Endothelial cell (in vitro differentiated cells): ENCODE measurements at regions not wholly inside any gene's neighbourhood (a gene's known extent, or its start where the extent isn't known, plus 50 kb on each side); places are given as distances from the start of the nearest gene placed in this dataset.
"Not testable (repeated sequence)": the region's sequence is repeated elsewhere in the genome, so short reads cannot be mapped to it uniquely, and the experiment has no call there.

Source experiments
- DNase-seq: peaks from one replicate; pipeline ENCODE4 v3.0.0; 2021; ENCODE audit warnings: low spot score
- H3K27ac Mint-ChIP-seq: one replicate; pipeline ENCODE4 v1.8.0; 2021; ENCODE audit warnings: mixed read lengths, inconsistent platforms; ENCODE audit not compliant: unreplicated experiment
- H3K27me3 Mint-ChIP-seq: one replicate; pipeline ENCODE4 v1.8.0; 2021; ENCODE audit warnings: mild to moderate bottlenecking, moderate library complexity, mixed read lengths, inconsistent platforms; ENCODE audit not compliant: unreplicated experiment
- H3K36me3 Mint-ChIP-seq: one replicate; pipeline ENCODE4 v1.8.0; 2021; ENCODE audit warnings: mild to moderate bottlenecking, low read depth, mixed read lengths, inconsistent platforms; ENCODE audit not compliant: unreplicated experiment
- H3K4me1 Mint-ChIP-seq: one replicate; pipeline ENCODE4 v1.8.0; 2021; ENCODE audit warnings: mild to moderate bottlenecking, mixed read lengths, inconsistent platforms; ENCODE audit not compliant: unreplicated experiment
- H3K4me3 Mint-ChIP-seq: one replicate; pipeline ENCODE4 v1.8.0; 2021; ENCODE audit warnings: mild to moderate bottlenecking, mixed read lengths, inconsistent platforms; ENCODE audit not compliant: unreplicated experiment
- H3K9me3 Mint-ChIP-seq: one replicate; pipeline ENCODE4 v1.8.0; 2021; ENCODE audit warnings: mixed read lengths, inconsistent platforms; ENCODE audit not compliant: unreplicated experiment
- TF ChIP-seq, protein P1 (sequence below): fragments of 200-600 bp; sonication (generic); IDR thresholded peaks from one replicate; pipeline ENCODE4 v1.5.0; 2021; ENCODE audit warnings: antibody characterized with exemption; ENCODE audit not compliant: unreplicated experiment

DNA sequence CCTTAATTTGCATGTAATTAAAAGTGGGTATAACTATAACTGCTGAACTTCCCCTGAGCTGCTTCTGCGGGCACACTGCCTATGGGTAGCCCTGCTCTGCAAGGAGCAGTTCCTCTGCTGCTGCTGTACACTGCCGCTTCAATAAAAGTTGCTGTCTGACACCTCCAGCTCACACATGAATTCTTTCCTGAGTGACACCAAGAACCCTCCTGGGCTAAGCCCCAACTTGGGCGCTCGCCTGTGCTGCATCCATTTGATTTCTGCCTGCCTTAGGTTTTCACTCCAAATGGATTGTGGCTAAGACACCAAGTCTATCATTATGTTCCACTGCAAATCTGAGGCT lies 215.7 kb downstream of the ANAPC1 start:
- no peak for DNase-seq
- H3K4me1 Mint-ChIP-seq = no peaks in the 10 kb centered on the region
- H3K27me3 Mint-ChIP-seq = peaks cover 2% of the 10 kb centered on the region
- peaks cover 4% of the 10 kb centered on the region for H3K9me3 Mint-ChIP-seq
- TF ChIP-seq, protein P1, sequence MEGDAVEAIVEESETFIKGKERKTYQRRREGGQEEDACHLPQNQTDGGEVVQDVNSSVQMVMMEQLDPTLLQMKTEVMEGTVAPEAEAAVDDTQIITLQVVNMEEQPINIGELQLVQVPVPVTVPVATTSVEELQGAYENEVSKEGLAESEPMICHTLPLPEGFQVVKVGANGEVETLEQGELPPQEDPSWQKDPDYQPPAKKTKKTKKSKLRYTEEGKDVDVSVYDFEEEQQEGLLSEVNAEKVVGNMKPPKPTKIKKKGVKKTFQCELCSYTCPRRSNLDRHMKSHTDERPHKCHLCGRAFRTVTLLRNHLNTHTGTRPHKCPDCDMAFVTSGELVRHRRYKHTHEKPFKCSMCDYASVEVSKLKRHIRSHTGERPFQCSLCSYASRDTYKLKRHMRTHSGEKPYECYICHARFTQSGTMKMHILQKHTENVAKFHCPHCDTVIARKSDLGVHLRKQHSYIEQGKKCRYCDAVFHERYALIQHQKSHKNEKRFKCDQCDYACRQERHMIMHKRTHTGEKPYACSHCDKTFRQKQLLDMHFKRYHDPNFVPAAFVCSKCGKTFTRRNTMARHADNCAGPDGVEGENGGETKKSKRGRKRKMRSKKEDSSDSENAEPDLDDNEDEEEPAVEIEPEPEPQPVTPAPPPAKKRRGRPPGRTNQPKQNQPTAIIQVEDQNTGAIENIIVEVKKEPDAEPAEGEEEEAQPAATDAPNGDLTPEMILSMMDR = no peak
- H3K27ac Mint-ChIP-seq = no peak overlapping the region
- H3K36me3 Mint-ChIP-seq = peaks cover 4% of the 10 kb centered on the region
- no peak overlapping the region for H3K4me3 Mint-ChIP-seq

DNA sequence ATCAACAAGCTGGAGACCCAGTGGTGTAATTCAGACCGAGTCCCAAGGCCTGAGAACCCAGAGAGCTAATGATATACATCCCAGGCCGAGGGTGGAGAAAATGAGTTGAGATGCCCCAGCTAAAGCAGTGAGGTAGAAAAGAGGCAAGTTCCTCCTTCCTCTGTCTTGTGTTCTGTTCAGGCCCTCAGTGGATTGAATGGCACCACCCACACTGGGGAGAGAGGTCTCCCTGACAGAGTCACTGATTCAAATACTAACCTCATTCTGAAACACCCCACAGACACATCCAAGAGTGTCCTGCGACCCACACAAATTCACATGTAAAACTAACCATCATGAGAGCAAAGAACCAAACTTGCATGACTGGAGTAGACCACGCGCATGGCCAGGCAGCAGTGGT lies 215.3 kb downstream of the ANAPC1 start:
- no peaks in the 10 kb centered on the region for H3K4me1 Mint-ChIP-seq
- peaks cover 6% of the 10 kb centered on the region for H3K9me3 Mint-ChIP-seq
- peaks cover 4% of the 10 kb centered on the region for H3K36me3 Mint-ChIP-seq
- TF ChIP-seq, protein P1 = no peak
- H3K27ac Mint-ChIP-seq = no peak overlapping the region
- H3K27me3 Mint-ChIP-seq = peaks cover 2% of the 10 kb centered on the region
- no peak overlapping the region for H3K4me3 Mint-ChIP-seq
- no peak for DNase-seq

DNA sequence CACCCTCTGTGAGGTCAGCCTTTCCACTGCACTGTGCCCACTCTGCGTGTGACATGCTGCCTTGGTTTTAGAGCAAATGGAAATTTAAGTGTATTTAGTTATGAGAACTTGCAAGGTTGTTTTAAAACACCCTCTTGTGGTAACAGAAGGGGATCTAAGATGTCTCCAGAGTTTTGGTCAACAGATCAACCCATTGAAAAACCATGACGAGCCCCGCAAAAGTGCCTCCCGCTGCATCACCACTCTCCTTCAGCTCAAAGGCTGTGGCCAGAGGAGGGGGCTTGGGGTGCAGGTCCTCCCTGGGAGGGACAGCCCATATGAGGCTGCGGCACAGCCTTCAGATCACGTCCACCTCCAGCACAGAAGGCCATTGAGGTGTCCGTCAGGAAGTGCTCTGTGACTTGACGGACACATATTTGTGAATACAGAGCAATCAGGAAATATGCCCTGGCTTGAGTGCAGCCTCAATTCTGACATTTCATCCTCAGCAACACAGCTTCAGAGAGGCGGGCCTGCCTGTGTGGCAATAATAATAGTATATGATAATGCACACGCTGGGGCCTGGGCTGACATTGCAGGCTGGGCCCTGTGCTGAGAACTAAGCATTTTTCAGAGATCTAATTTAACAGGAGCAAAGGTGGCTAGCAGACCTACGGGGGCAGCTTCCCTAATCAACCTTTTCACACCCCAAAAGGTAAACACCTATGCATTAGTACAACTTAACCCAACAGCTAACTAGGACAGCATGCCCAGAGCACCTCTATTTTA lies 213.9 kb downstream of the ANAPC1 start:
- H3K4me3 Mint-ChIP-seq = no peak overlapping the region
- H3K27me3 Mint-ChIP-seq = no peaks in the 10 kb centered on the region
- peaks cover 9% of the 10 kb centered on the region for H3K9me3 Mint-ChIP-seq
- no peak for DNase-seq
- TF ChIP-seq, protein P1 = no peak
- H3K27ac Mint-ChIP-seq = no peak overlapping the region
- no peaks in the 10 kb centered on the region for H3K4me1 Mint-ChIP-seq
- peaks cover 4% of the 10 kb centered on the region for H3K36me3 Mint-ChIP-seq

DNA sequence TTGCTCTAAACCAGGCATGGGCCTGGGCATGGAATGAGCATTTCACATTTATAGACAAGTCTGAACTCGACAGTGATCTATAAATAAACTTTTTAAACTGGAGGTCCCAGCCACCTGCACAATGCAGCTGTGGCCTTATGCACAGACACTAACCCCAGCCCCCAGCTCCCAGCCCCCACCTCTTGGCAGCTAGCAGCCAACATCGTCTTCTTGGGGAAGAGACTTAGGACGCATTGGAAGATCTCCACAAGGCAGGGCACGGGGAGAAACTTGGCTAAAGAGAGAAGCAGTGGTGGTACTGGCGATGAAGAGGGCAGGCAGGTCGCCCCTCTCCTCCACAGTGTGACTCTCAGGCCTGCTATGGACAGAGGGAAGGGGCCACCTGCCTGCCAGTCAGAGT lies 213.2 kb downstream of the ANAPC1 start:
- Mint-ChIP-seq H3K4me3 (no peak overlapping the region), H3K27me3 (no peaks in the 10 kb centered on the region), H3K4me1 (no peaks in the 10 kb centered on the region), H3K27ac (no peak overlapping the region), H3K9me3 (peaks cover 9% of the 10 kb centered on the region), H3K36me3 (peaks cover 4% of the 10 kb centered on the region)
- DNase-seq = no peak
- TF ChIP-seq, protein P1 = no peak

DNA sequence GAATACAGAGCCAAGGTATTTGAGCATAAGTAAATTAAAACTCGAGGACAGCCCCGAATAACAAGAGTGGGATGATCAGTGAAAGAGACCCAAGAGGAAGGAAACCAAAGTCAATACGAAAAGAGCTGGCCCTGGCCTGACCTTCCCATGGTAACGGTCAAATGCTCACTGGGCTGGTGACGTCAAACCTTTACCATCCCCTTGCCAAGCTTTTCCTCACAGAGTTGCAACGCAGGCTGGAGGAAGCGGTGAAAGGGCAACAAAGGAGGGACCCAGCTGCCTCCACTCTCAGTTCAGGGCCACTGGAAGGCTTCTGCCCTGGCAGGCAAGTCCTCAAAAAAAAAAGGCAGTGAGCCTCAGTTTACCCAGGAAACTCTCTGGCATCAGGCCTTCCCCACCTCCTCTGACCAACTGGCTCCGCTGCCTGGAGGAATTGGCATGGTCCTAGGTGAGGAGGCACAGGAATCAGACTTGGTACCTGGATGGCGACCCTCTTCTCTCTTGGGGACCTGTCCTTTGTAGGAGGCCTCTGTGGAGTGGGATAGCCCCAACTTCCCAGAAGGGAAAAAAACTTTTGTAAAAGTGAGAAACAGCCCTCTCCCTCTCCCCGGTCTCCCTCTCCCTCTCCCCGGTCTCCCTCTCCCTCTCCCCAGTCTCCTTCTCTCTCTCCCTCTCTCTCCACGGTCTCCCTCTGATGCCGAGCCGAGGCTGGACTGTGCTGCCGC lies 212.4 kb downstream of the ANAPC1 start:
- Mint-ChIP-seq H3K27ac (no peak overlapping the region), H3K4me1 (no peaks in the 10 kb centered on the region), H3K27me3 (no peaks in the 10 kb centered on the region), H3K4me3 (no peak overlapping the region), H3K36me3 (peaks cover 4% of the 10 kb centered on the region), H3K9me3 (peaks cover 9% of the 10 kb centered on the region)
- no peak for DNase-seq
- TF ChIP-seq, protein P1 = no peak

DNA sequence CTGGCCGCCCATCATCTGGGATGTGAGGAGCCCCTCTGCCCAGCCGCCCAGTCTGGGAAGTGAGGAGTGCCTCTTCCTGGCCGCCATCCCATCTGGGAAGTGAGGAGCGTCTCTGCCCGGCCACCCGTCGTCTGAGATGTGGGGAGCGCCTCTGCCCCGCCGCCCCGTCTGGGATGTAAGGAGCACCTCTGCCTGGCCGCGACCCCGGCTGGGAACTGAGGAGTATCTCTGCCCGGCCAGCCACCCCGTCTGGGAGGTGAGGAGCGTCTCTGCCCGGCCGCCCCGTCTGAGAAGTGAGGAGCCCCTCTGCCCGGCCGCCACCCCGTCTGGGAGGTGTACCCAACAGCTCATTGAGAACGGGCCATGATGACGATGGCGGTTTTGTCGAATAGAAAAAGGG lies 211.4 kb downstream of the ANAPC1 start:
- H3K4me3 Mint-ChIP-seq, H3K27ac Mint-ChIP-seq, DNase-seq, H3K36me3 Mint-ChIP-seq, H3K9me3 Mint-ChIP-seq, H3K4me1 Mint-ChIP-seq, H3K27me3 Mint-ChIP-seq: not testable (repeated sequence)
